GM03348 (cell line): ENCODE measurements at regions not wholly inside any gene's neighbourhood (a gene's known extent, or its start where the extent isn't known, plus 50 kb on each side); places are given as distances from the start of the nearest gene placed in this dataset.

Experiments used
- DNase-seq: peaks from one replicate; pipeline ENCODE4 v3.0.0; 2012; ENCODE audit warnings: low spot score

DNA sequence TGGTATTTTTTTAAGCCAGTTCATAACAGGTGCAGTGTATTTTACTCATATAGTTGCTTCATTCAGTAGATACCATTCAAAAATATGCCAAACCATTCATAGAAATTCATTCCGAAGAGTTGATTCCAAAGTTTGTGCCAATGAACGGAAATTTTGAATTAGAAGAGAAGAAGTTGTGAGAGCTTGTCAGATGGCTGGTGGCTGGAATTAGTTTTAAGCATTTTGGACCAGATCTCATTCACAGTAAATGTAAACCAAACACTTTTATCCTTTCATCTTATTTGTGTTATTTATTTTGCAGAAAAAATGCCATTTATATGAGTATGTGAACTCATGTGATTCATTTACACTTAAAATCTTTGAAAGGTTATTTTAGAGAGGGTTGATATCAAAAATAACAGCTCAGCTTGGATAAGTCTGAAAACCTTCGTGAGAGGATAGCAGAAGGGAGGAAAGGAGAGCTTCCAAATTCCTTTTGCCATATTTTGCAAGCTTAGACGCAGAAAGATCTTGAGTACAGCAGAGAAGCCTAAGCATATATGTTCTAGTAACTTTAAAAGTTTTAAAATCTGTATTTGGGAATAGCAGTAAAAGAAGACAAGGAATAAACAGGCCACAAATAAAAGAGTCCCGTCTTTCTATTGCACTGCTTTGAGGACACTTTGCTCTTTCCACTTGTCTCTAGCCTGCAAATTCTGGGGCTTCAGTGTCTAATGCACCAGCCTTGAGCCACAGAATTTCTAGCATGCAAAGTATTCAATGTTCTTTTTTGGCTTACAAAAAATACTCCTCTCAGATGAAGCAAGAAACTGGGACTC lies 253.6 kb upstream of the FLRT2 start:
- DNase-seq = no peak

DNA sequence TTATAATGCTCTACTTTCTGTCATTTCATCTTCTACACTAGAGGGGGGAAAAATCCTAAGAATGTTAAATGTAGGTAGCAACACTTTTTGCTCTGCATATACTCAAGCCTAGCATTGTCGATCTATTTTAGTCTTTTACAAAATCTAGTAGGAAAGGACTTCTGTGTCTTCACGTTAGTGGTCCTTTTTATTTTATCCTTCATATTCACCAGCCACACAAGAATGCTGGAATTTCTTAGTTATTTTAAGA lies 253.0 kb upstream of the FLRT2 start:
- no peak for DNase-seq

- DNase-seq = no peak
These were observed 250.5 kb upstream of the FLRT2 start for GRCh38 chr14:85279407-85279806.

GRCh38 chr14:85280074-85280473 lies 249.9 kb upstream of the FLRT2 start:
- DNase-seq = no peak

DNA sequence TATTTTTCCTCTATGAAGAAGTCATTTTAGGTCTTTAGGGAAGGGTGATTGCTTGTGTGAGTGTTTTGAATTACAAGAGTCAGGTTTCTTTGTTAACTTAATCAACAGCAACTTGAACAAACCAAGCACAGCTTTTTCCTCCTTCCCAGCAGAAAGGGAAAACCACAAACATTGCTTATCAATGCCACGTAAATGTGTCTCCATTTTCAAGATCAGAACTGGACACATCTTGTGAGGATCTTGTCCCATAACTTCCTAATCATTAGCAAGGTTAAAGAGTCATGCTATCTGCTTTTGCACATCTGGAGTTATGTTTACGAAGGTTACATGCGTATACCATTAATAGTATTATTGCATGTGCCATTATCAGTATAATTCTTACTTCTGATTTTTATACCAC lies 248.0 kb upstream of the FLRT2 start:
- DNase-seq = no peak

DNA sequence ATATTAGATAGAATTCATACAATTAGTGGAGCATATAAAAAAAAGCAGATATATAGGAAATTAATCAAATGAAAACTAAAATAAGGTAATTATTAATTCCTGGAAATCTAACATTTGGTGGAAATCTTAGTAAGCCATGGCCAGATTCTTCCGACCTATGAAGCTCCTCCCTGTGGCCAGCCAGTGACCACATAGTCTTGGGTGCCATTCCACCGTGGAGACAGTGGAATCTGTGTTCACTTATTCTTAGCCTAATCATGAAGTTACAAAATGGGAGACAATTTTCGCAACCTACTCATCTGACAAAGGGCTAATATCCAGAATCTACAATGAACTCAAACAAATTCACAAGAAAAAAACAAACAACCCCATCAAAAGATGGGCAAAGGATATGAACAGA lies 241.9 kb upstream of the FLRT2 start:
- DNase-seq = no peak

- DNase-seq = no peak
These were observed 238.2 kb upstream of the FLRT2 start for GRCh38 chr14:85291731-85292130.

- DNase-seq = no peak
These were observed 236.2 kb upstream of the FLRT2 start for GRCh38 chr14:85293612-85294234.

DNA sequence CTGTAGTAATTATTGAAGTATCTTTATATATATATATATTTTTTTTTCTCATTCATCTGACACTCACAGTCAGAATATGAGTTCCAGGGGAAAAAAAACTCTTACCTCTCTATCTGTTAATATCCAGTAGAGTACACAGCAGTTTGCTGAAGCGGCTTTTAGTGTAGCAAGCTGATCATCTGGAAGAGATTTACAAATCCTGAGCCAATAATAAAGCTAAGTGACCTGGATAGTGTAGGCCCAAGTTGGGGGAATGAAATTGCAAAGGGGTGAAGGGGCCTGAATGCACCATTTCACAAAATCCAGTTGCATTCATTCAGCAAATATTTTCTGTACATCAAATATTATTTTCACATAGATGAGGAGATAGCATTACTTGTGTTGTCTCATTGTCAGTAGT lies 234.6 kb upstream of the FLRT2 start:
- DNase-seq = no peak

GRCh38 chr14:85296456-85297210 lies 233.3 kb upstream of the FLRT2 start:
- peak; percentile 76 for DNase-seq

DNA sequence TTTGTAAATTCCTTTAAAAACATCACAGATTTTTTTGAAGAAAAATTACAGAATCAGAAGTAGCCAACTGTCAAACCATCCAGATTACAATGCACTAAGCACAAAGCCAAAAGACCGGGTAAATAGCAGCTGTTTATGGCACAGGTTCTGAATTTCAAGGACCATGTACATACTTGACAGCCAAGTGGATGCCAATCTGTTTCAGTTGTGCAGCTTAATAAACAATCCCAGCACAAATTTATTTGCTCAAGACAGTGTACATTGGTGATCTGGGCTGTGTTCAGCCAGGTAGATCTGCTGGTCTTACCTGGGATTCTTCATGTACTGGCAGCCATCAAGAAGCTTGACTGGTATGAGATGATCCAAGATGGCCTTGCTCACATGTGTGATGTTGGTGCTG lies 229.8 kb upstream of the FLRT2 start:
- no peak for DNase-seq

DNA sequence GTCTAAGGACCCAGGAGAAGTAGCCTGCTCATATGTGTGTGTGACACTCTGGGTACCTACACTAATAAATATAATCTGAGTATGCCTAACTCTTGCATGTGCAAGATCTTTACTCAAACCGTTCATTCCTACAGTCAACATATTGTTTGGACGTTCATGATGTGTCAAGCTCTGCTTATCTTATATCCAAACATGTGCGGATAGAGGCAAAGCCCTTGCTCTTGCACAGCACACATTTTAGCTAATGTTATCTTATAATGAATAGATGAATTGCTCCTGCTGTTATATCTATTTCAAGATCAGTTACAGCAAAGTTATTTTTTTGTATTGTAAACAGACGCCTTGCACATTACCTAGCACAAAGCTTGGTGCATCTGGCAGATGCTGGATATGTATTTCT lies 228.4 kb upstream of the FLRT2 start:
- no peak for DNase-seq

GRCh38 chr14:85306024-85306423 lies 223.9 kb upstream of the FLRT2 start:
- no peak for DNase-seq

- no peak for DNase-seq
These were observed 221.2 kb upstream of the FLRT2 start for GRCh38 chr14:85308531-85309300.

DNA sequence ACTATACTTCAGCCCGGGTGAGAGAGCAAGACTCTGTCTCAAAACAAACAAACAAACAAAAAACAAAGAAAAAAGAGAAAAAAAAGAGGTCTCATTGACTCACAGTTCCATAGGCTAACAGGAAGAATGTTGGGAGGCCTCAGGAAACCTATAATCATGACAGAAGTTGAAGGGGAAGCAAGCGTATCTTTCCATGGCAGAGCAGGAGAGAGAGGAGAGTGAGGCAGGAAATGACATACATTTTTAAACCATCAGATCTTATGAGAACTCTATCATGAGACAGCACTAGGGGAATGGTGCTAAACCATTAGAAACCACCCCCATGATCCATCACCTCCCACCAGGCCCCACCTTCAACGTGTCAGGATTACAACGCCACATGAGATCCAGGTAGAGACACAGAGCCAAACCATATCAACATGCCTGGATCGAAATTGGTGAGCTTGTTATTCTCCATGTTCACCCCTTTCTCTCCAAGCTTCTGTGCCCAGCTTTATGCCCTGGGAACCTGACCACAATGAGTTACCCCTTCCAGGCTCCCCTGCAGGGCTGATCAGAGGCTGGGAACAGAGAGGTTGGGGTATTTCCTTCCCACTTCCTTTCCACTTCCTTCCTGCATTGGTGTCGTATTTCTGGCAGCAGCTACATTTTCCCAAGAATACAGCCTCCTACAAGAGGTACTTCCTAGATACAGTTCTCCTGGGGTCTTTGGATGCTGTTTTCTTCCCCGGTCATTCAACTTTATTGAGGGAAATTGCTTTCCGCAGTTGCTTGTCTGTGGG lies 219.3 kb upstream of the FLRT2 start:
- no peak for DNase-seq

GRCh38 chr14:85313560-85314207 lies 216.3 kb upstream of the FLRT2 start:
- no peak for DNase-seq

- DNase-seq = no peak
These were observed 214.7 kb upstream of the FLRT2 start for GRCh38 chr14:85315290-85315689.

- no peak for DNase-seq
These were observed 214.1 kb upstream of the FLRT2 start for GRCh38 chr14:85315733-85316290.

- DNase-seq = no peak
These were observed 213.1 kb upstream of the FLRT2 start for GRCh38 chr14:85316701-85317410.

DNA sequence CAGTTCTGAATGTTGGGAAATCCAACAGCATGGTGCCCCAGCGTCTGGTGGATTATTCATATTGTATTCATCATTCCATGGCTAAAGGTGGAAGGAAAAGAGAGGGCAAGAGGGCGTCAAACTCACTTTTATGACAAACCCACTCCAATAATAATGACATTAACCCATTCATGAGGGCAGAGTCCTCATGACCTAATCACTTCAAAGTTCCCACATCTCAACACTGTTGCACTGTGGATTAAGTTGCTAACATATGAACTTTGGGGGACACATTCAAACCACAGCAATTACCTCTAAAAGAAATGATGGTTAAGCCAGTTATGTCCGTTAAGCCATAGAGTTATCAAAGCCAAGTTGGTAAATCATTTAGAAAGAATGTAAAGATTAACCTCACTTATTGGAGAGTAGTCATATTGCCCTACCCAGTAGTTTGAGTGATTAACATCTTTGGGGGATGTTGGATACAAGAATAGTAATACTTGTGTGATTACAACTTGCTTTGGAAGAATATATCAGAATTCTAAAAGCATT lies 212.4 kb upstream of the FLRT2 start:
- no peak for DNase-seq
